Esophagus muscularis mucosa (tissue), 4 donors: ENCODE measurements at regions not wholly inside any gene's neighbourhood (a gene's known extent, or its start where the extent isn't known, plus 50 kb on each side); places are given as distances from the start of the nearest gene placed in this dataset.

Experiments used
- CTCF ChIP-seq, 3 experiments: fragments of 200-600 bp in 2 of 3; fragments of 450-650 bp in 1 of 3; sonication (generic) in 2 of 3; IDR thresholded peaks; one replicate each; pipeline ENCODE4 v1.5.1; 2017 to 2019; ENCODE audit warnings: antibody characterized with exemption in 3 of 3, mild to moderate bottlenecking in 2 of 3, moderate library complexity in 1 of 3
- EP300 ChIP-seq: sonication (generic); formaldehyde crosslinking; IDR thresholded peaks from one replicate; pipeline ENCODE4 v1.6.1; 2017; ENCODE audit warnings: antibody characterized with exemption
- POLR2AphosphoS5 ChIP-seq, 2 donors: sonication (generic); formaldehyde crosslinking; IDR thresholded peaks; one replicate each; pipeline ENCODE4 v1.6.1; 2017; ENCODE audit warnings: antibody characterized with exemption in 2 of 2

GRCh38 chr1:58924821-58925220 lies 141.0 kb upstream of the JUN start:
- TF ChIP-seq CTCF (IDR thresholded peaks at IDR 0.05) (no peak), EP300 (no peak), POLR2AphosphoS5 (IDR thresholded peaks at IDR 0.05) (no peak)
